Stimulated activated CD8-positive, alpha-beta memory T cell treated with anti-CD3 and anti-CD28 coated beads, Interleukin-4, amount 100 ng/mL, for 24 hours (primary cell): ENCODE measurements at regions not wholly inside any gene's neighbourhood (a gene's known extent, or its start where the extent isn't known, plus 50 kb on each side); places are given as distances from the start of the nearest gene placed in this dataset.

Source experiments
- DNase-seq: peaks from one replicate; pipeline ENCODE4 v3.0.0-alpha.2; 2020; ENCODE audit warnings: low read depth

DNA sequence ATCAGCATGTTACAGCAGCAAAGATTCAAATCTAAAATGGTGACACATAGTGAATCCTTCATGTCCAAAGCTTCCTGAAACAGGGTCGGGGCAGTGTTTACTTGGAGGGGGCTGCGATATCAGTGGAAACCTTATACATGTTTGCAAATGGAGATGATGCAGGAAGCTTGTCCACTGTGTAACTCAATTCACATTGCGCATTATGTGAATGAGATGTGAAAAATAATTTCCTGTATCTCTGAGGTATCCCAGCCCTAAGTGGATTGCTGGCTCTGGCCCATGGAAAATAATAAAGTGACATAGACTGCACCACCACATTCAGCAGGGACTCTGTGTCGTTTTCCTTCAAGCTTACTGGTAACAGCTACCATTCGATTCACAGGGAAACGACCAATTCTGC, 505.5 kb downstream of the GALR1 start:
- DNase-seq, result no peak

DNA sequence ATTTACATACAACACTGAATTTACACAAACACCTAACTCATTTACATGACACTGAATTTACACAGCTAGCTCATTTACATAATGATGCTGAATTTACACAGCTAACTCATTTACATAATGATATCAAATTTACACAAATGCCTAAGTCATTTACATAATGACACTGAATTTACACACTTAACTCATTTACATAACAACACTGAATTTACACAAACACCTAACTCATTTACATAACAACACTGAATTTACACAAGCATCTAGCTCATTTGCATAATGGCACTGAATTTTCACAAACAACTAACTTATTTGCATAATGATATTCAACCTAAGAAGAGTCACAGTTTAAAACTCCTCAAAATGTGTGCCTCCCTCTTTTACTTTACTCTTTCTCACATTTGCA, 511.7 kb downstream of the GALR1 start:
- DNase-seq, result no peak

DNA sequence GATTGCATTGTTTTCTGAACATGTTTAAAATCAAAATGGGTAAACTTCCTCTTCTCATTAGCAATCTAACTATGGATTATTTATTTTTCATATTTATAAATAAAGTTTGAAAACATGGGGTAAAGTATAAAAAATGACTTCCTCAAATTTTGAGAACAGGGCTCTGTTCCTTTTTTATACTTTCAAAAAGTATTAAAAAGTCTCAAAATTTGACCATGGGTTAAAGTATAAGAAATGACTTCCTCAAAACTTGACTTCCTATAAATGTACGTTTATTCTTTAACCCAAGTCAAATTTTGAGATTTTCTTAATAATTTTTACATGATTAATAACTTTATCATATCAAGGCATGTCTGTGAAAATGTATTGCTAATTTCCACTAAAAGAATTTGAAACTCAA, 512.4 kb downstream of the GALR1 start:
- no peak for DNase-seq

DNA sequence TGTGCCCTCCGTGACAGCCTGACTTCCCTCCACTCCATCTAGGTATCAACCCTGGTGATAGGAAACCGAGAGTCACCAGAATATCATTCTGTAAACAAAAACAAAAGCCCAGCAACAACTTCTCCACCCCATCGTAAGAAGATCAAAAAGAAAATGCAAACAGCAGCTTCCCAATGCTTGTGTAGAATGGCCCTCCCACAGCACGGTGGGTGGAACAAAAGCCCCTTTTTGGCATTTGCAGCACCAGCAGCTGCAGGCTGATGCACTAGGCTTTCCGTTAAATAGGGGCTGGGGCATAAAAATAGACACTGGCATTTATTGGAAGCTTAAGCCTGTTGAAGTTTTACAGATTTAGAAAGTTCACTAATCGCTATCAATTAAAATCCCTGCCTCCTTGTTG, 513.0 kb downstream of the GALR1 start:
- no peak for DNase-seq

DNA sequence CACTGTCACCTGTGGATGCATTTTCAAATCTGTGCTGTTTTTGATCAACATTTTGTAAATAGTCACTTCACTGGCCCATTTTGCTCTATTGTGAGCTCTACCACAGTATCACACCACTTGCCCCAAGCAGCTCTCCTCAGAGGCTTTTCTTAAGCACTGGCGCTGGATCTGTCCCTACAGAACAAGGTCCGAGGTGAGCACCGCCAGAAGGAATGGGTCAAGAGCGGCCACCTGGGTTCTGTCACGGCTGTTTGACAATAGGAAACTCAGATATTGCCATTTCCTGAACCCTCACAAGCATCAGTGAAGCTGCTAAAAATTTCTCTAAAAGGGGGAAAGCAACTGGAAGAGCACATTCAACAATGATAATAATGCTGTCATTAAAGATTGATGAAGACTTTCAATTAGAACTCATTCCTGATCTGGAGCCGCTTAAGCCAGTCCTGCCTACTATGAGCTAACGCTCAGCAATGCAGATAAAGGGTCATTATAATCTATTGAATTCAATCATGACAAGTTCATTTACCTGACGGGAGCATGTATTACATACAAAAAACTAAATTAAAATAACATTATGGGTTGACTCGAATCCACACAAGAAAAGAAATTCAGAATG, 514.0 kb downstream of the GALR1 start:
- DNase-seq, result no peak

DNA sequence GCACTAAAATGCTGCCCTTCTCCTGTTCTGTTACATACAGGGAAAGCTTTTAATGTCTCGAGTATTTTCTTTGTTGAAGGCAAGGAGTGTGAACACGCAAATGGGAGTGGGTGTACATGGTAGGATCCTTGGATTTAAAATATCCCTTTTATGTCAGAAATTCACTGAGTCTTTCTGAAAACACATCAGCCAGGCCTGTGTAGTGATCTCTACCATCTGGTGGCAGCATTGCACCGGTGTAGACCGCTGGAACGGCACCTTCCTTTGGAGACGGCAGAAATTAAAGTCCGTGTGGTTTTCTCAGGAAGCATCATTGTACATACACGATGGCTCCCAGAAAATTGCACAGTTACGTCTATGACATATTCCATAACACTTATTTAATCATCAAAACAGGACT, 515.8 kb downstream of the GALR1 start:
- no peak for DNase-seq

DNA sequence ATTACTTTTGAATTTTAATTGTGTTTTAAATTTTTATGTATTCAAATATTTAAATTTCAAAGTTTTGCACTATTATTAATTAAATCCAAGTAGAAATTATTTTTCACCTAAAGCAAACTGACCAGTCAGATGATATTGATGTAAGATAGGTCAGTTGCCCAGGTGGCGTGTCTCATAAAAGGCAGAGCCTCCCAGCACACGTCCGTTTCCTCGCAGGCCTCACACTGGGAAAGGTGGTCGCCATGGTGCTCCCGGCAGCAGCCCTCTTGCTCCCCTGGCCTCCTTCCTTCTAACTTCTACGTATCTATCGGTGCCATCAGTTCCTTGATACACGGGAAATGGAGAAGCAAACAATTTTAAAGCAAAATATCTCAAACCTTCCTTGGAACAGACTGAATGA, 516.8 kb downstream of the GALR1 start:
- no peak for DNase-seq

DNA sequence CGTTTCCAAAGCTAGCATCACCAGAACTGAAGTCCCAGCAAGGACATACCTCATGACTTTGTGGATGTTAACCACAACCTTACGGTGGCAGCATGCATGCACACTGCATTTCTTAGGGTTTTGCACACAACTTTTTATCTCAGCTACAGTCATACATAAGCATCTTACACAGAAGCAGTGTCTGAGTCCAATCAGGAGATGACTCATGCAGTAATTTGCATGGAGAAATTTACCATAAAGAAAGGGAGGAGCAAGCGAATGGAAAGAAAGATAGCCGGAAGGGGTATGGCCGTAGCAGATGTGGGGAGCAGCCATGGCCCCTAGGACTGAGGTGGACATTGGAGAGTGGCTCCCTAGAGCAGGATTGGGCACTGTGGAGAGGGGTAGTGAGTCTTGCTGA, 522.5 kb downstream of the GALR1 start:
- no peak for DNase-seq

DNA sequence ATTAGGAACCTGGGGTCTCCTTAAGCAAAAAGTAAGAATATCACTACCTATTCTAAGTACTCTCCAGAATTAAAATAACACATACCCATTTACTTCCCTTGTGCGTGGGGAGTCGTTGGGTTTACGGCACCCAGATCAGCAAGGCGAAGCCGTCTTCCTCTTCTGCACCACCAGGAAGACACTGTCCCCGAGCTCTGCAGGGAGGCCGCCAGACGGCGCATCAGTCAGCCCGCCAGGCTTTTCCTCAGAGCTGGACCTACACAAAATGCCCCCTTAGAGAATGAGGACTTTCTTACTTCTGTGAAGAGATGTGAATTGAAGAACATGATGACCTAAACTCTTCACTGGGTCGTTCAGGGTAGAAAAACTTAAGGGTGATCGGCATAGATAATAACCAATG, 526.5 kb downstream of the GALR1 start:
- DNase-seq, result no peak

DNA sequence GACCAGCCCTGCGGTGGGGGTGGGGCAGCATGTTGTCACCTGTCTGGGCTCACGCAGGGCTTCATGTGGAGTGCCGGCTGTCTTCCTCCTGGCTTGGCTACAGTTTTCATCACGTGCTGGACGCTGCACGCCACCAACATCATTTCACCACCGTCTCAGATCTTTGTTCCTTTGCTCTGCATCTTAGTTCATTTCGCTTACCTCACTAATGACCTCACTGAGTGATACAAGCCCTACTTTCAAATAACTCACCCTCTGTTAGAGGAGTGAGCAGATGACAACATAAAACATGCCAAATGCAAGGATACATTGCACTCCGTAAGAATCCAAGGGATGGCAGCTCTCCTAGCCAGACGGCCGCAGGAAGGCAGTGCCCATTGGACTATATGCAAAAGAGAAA, 527.5 kb downstream of the GALR1 start:
- DNase-seq, result no peak

DNA sequence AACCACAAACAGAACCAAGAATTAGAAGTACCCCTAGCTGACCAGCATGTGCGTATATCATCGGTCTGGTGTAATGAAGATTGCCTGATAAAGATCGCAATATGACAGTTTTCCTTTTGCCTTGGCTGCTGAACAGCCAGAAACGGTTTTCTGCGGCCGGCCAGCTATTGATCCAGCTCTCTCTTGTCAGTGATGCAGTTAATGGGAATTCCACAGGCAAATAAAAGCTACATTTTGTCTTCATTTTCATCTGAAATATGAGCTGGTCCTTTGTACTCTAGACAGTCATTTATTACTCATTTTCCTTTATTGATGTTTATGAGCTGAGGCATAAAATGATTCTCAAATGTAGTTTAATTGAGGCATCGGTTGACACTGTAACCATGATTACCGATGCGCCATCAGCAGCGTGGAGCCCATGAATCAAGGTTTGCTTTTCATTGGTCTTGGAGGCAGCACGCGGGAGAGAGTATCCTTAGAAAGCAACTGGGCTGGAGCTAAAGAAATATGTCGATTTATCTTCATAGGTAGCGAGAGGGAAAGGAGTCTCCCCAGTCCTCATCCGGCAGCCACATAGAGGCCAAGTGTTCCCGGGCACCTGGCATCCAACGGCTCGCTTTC, 535.2 kb downstream of the GALR1 start:
- no peak for DNase-seq

DNA sequence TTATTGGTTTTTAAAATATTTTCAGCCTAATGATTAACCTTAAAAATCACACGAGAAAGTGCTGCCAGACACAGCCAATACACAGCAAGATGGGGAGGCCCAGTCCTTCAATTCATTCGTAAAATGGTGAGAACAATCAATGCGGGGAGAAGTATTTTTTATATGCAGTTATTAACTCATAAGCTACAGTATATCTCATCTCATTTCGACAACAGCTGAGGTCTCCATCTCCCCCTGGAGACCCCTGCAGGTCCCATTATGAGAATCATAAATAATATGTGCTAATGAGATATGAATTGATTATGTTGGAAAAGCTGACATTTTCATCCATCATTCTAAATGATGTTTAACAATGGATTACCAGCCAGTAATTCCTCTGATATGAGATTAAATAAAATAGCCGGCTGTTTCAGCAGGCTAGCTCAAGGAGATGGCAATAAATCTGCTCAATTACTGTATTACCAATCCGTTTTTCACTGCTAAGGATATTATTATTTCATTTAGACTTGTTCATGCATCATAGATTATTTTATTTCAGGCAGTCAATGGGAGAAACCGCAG, 535.8 kb downstream of the GALR1 start:
- DNase-seq, result no peak

DNA sequence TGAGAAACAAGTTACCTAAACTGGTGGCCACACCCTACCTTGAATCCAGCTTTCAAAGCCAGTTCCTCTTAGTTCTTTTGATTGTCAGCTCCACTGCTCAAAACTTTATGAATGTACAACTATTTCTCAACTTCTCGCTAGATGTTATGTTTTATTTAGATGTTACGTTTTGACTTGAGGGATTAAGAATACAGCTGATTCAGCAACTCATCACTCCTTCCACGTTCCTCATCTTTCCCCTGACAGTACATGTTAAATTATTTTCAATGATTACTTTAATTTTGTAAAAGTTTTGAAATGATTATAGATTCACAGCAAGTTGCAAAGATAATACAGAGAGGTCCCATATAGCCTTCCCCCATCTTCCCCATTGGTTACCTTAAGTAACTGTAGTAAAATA, 553.4 kb downstream of the GALR1 start:
- no peak for DNase-seq

DNA sequence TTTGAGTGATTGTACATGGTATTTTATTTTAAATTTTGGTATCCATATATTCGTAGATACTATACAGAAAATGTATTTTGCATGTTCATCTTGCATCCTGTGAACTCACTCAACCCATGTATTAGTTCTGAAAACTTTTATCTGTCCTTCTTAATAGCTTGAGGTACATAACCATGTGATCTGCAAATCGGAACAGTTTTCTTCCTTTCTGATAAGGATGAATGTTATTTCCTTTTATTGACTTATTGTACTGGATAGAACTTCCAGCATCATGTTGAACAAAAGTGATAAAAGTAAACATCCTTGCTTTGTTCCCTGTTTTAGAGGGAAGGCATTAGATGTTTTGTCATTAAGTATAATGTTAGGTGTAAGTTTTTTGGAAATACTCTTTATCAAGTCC, 554.7 kb downstream of the GALR1 start:
- DNase-seq, result no peak

DNA sequence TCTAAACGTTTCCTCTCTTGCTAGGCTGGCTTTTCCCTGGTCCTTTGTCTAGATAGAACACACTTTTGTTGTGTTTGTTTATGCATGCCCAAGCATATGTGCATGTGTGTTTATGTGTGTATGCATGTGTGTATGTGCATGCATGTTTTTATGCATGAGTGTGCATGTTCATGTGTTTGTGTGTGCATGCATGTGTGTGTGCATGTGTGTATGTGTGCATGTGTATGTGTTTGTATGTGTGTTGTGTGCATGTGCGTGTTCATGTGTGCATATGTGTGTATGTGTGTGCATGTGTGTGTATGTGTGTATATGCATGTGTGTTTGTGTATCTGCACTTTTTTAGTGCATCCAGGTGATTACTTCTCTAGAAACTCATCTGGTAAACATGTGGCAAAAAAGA, 558.0 kb downstream of the GALR1 start:
- DNase-seq, result no peak

DNA sequence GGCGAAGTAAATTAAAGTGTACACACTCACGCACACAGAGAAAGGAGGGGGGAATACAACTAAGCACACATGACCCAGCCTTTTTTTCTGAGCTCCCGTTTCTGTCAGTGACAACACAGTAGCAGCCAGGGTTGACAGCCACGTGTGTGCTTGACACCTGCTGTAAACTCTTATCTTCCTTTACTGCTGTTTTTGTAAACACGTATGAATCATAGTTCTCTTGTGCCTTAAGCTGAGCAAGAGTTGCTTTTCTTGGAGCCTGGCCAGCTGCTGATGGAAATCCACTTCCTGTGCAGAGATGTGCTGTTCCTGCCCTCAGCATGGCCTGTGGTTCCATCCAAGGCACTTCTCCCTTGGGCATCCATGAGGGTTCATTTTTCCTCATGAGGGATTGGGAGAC, 561.9 kb downstream of the GALR1 start:
- DNase-seq, result no peak

DNA sequence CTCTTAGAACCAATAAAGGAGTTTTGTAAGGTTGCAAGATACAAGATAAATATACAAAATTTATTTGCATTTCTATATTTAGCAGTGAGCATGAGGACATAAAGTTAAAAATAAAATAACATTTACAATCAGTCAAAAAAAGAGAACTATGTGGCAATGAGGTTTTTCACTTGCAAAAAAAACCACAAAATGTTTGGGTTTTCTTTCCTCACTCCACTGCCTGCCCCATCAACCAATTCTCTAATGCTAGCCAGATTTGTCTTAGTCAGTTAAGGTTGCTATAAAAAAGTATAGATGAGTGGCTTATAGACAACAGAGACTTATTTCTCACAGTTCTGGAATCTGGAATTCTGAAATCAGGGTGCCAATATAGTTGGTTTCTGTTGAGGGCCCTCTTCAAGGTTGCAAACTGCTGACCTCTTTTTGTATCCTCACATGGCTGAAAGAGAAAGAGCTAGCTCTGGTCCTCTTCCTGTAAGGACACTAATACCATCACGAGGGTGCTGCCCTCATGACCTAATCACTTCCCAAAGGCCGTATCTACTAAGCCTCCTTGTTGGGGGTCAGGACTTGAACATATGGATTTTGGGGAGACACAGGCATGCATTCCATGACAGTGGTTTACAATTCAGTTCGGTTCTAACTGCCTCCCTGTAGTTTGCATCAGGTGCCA, 566.2 kb downstream of the GALR1 start:
- DNase-seq, result no peak

DNA sequence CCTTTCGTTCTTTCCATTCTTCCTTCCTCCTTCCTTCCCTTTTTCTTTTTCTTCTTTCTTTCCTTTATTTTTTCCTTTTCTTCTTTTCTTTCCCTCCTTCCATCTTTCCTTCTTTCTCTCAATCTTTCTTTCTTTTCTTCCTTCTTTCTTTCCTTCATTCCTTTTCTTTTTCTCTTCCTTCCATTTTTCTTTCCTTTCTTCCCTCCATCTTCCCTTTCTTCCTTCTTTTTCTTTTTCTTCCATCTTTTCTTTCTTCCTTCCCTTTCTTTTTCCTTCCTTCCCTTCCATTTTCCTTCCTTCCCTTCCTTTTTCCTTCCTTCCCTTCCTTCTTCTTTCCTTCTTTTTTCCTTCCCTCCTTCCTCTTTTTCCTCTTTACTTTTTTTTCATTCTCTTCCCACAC, 568.7 kb downstream of the GALR1 start:
- DNase-seq, result no peak

DNA sequence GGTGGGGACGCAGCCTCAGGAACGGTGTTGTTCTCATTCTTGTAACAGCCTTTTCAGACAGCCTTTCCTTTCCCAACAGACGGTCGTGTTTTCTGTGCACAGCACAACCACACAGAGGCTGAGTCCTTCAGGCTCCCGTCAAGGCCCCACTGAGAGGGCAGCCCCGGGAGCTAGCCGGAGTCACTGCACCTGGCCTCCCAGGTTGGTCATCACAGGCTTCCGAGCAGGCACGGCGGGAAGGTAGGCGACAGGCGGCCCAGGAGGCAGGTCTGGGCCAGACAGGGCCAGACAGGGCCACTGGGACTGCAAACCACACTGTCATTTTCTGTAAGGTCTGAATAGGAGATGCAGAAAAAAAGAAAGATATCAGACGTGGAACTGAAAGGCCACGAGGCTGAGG, 570.8 kb downstream of the GALR1 start:
- DNase-seq, result no peak

DNA sequence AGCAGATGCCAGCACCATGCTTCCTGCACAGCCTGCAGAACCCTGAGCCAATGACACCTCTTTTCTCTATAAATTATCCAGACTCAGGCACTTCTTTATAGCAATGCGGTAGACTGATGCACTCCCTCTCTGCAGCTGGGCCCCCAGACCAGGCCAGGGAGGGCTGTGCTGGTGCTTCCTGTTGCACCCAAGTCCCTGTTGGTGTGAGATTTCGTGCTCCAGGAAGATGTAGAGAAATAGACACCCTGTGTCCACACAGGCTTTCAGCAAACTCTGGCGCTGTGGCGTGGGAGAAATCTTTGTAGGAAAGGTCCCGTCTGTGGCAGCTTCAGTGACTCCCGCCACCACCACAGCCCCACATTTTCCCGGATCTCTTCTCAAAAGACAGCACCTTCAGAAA, 572.2 kb downstream of the GALR1 start:
- no peak for DNase-seq

DNA sequence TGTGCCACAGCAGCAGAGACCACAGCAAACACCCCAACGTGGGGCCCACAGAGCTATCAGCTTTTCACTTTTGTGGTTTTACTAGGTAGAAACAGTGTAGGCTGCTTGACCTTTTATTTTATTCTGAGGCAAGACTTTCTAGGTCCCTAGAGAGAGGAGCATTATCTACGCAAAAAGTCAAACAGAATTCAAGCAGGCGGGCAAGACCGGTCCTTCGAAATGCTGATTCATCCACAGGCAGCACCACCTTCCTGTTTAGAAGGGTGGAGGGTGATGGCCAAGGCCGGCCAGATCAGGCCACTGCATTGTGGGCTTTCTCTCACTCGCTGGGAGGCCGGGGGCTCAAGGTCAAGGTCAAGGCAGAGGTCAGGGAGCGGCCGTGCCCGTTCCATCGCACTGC, 573.0 kb downstream of the GALR1 start:
- DNase-seq, result no peak

DNA sequence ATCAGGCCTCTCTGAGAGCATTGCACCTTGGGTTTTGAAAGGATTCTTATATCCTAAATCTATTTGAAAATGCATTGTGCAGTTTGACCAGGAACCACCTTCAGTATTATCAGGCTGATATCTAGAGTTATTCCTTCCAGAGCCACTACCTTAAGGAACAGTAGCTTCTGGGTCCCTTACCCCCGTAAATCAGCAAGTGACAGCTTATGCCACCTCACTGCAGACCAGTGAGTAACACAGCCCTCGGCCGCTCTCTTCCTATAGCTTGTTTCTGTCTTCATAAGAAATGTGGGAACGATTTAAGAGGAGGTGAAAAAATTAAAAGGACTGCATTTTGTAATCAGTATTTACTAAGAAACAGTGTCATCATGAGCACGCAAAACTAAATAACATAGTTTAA, 584.2 kb downstream of the GALR1 start:
- DNase-seq, result no peak

DNA sequence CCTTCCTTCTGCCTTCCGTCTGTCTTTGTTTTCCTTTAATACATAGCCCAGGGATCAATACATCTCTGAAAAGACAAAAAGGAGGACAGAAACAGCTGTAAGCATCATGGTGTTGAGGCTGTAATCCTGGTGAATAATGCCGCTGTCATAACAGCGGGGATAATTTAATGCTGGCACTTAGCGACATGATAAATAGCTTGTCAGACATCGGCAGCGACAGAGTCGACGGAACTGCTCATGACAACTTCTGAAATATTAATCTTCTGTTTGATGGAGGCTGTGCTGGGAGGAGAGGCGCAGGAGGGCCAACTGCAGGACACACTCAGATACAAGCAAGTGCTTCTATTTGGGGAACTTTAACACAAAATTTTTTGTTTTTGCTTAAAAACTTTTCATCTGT, 602.2 kb downstream of the GALR1 start:
- DNase-seq, result no peak

DNA sequence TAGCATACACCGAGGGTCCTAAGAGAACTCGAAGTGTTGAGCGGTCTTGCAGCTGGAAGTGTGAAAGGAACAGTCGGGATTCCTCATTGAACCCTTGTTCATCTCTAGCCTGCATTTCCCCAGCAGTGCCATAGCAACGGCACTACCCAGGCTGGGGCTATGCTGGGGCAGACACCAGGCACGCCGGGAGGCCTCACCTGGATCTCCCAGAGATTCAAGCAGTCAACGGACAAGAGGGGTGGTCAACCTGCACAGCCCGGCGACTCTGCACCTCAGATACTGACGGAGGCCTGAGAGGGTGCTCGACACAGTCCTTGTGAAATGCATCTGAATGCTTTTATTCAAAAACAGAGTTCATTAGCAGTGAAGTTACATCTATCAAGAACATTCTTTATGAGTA, 604.2 kb downstream of the GALR1 start:
- DNase-seq, result no peak
